ENCODE measurements at regions not wholly inside any gene's neighbourhood (a gene's known extent, or its start where the extent isn't known, plus 50 kb on each side); places are given as distances from the start of the nearest gene placed in this dataset.

DNA sequence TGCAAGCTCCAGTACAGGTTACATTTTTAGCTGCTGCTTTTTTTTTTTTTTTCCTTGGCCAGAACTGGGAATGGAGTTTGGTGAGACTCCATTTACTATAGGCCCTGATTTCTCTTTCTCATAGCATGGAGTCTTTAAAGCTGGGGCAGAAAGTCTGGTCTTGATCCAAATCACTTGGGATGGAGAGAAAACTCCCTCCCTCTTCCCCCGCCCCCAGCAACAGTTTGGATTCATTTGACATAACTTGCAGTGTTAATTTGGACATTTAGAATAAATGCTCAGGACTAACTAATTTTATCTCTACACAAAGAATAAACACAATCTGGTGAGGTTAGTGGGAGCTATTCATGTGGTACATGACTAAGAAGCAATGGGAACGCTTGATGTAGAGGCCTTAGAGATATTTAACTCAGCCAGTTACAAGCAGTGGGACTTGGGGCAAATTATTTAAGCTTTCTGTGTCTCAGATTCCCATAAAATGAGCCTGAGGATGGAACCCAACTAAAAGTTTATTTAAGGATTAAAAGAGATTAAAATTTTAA, 107.3 kb upstream of the ARHGAP5 start:
- no peak for DNase-seq (ENCODE audit: extremely low read depth, low read depth)
- TF ChIP-seq, protein P1, sequence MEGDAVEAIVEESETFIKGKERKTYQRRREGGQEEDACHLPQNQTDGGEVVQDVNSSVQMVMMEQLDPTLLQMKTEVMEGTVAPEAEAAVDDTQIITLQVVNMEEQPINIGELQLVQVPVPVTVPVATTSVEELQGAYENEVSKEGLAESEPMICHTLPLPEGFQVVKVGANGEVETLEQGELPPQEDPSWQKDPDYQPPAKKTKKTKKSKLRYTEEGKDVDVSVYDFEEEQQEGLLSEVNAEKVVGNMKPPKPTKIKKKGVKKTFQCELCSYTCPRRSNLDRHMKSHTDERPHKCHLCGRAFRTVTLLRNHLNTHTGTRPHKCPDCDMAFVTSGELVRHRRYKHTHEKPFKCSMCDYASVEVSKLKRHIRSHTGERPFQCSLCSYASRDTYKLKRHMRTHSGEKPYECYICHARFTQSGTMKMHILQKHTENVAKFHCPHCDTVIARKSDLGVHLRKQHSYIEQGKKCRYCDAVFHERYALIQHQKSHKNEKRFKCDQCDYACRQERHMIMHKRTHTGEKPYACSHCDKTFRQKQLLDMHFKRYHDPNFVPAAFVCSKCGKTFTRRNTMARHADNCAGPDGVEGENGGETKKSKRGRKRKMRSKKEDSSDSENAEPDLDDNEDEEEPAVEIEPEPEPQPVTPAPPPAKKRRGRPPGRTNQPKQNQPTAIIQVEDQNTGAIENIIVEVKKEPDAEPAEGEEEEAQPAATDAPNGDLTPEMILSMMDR (IDR thresholded peaks at IDR 0.05; ENCODE audit: low read depth, low read length): no peak

- TF ChIP-seq, protein P1 (IDR thresholded peaks at IDR 0.05; ENCODE audit: low read depth, low read length): no peak
- DNase-seq (ENCODE audit: extremely low read depth, low read depth): no peak
Measured at GRCh38 chr14:31970744-31971143, 106.4 kb upstream of the ARHGAP5 start.

GRCh38 chr14:31971612-31972011, 105.5 kb upstream of the ARHGAP5 start:
- no peak for DNase-seq (ENCODE audit: extremely low read depth, low read depth)
- TF ChIP-seq, protein P1 (IDR thresholded peaks at IDR 0.05; ENCODE audit: low read depth, low read length): no peak

DNA sequence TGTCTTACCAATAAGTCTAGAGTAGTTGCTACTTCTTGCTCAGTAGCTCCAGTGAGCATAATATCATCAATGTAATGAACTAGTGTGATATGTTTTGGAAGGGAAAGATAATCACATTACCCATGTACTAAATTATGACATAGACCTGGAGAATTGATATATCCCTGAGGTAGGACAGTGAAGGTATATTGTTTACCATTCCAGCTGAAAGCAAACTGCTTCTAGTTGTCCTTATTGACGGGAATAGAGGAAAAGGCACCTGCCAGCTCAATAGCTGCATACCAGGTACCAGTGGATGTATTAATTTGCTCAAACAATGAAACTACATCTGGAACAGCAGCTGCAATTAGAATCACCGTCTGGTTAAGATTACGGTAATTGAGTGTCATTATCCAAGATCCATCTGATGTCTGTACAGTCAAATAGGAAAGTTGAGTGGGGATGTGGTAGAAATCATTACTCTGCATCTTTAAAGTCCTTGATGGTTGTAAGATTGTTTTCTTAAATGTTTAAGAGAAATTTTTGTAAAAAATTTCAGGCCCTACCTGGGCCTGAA, 100.0 kb upstream of the ARHGAP5 start:
- DNase-seq (ENCODE audit: extremely low read depth, low read depth): no peak
- TF ChIP-seq, protein P1 (IDR thresholded peaks at IDR 0.05; ENCODE audit: low read depth, low read length): no peak

- DNase-seq (ENCODE audit: extremely low read depth, low read depth): no peak
- TF ChIP-seq, protein P1 (IDR thresholded peaks at IDR 0.05; ENCODE audit: low read depth, low read length): no peak
Measured at GRCh38 chr14:31978423-31978822, 98.7 kb upstream of the ARHGAP5 start.

DNA sequence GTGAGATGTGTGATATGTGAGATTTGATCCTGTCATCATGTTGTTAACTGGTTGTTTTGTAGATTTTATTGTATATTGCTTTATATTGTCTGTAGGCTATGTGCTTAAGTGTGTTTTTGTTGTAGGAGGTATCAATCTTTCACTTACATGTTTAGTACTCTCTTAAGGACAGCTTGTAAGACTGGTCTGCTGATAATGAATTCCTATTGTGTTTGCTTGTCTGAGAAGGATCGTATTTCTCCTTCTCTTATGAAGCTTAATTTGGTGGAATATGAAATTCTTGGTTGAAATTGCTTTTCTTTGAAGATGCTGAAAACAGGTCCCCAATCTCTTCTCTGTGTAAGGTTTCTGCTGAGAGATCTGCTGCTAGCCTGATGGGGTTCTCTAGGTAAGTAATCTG, 94.5 kb upstream of the ARHGAP5 start:
- DNase-seq (ENCODE audit: extremely low read depth, low read depth): no peak
- TF ChIP-seq, protein P1 (IDR thresholded peaks at IDR 0.05; ENCODE audit: low read depth, low read length): no peak

GRCh38 chr14:31986405-31986804, 90.7 kb upstream of the ARHGAP5 start:
- TF ChIP-seq, protein P1 (IDR thresholded peaks at IDR 0.05; ENCODE audit: low read depth, low read length): no peak
- no peak for DNase-seq (ENCODE audit: extremely low read depth, low read depth)
